ENCODE measurements at regions not wholly inside any gene's neighbourhood (a gene's known extent, or its start where the extent isn't known, plus 50 kb on each side); places are given as distances from the start of the nearest gene placed in this dataset.

DNA sequence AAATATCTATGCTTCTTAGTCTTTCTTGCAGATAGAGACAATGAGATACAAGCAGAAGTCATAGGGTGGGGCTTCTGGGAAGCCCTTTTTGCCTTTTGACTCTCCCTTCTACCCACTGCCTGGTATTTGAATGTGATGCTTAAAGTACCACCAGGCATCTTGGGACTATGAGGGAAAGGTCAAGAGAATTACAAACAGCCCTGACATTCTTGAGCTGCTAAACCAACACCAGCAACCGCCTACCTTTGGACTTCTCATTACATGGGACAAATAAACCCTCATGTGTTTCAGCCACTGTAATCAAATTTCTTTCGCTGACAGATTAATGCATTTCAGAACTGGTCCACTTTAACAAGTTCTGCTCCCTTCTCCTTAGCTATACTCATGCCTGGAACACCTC lies 112.8 kb downstream of the LUZP4 start:
- DNase-seq, result no peak
- Histone ChIP-seq H3K4me3 (ENCODE audit: low read length) (no peak overlapping the region), H3K23ac (ENCODE audit: low read length) (no peak overlapping the region), H3K4ac (ENCODE audit: low read depth, low read length) (no peak overlapping the region), H3K79me1 (ENCODE audit: low read length) (no peaks in the 10 kb centered on the region), H3K27me3 (ENCODE audit: insufficient read depth, low read length, poor library complexity) (no peaks in the 10 kb centered on the region), H2BK15ac (replicated peaks; ENCODE audit: low read depth) (no peak overlapping the region), H4K8ac (ENCODE audit: low read depth, low read length) (no peak overlapping the region), H3K79me2 (ENCODE audit: control insufficient read depth, insufficient read depth, low read length) (no peaks in the 10 kb centered on the region), H3K56ac (ENCODE audit: low read length) (no peak overlapping the region), H2AK5ac (ENCODE audit: low read length) (no peak overlapping the region), H3K4me1 (ENCODE audit: control insufficient read depth, low read depth, low read length) (no peaks in the 10 kb centered on the region), H4K5ac (ENCODE audit: low read length) (no peak overlapping the region), H3K4me2 (ENCODE audit: low read length) (no peak overlapping the region), H3K18ac (ENCODE audit: low read length) (no peak overlapping the region), H3K9ac (ENCODE audit: low read length) (no peak overlapping the region), H2BK120ac (ENCODE audit: low read depth, low read length) (no peak overlapping the region), H3K27ac (ENCODE audit: low read depth, low read length) (no peak overlapping the region), H2BK5ac (ENCODE audit: low read length) (no peak overlapping the region), H3K36me3 (ENCODE audit: control insufficient read depth, insufficient read depth, low read length) (no peaks in the 10 kb centered on the region)
- WGBS (ENCODE audit: extremely low coverage, insufficient coverage, low lambda C conversion rate), result no CpG with 5 or more reads among the region's 2 CpGs

DNA sequence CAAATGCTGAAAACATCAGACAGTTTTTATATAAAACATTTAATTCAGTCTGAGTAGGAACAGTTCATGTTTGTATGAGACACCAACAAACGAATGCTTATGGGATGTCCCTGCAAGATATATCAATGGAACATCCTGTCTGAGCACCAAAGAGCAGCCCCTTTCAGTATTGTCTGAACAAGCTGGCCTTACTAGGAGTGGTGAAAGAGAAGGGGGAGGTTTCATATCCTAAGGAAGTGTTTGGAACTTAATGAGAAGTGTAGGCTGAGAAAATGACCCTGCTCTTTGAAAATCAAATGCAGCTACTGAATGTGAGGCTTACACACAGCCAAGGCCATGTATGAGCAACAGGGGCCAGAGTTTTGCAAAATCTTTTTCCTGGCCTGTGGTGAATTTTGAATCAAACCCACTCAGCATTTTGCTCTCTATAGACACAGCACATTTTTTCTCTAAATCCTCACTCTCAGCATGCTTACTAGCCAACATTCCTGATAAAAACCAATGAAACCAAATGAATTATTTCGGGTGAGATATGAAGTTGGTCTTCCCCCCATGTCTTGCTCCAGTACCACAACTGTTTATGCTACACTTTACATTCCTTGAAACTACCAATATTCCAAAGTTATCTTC lies 119.4 kb downstream of the LUZP4 start:
- no peak overlapping the region for H2AK5ac ChIP-seq (ENCODE audit: low read length)
- no peak for DNase-seq

DNA sequence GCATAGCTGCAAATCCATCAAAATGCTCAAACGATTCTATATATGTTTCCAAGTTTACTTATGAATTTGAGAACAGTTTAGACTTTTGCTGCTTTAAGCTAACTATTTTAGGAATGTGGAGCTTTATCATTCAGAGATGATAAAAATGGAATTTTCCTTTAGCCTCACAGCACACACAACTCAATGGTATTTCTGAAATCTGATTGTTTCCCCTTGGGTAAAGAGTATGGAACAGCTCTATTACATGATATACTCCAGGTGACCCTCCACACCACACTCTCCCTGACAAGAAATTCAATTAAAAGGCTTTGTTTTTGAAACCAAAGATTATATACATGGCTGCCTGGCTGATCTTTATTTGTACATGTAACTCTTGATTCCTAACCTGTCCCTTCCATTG lies 120.0 kb downstream of the LUZP4 start:
- Histone ChIP-seq H3K56ac (ENCODE audit: low read length) (no peak overlapping the region), H2BK15ac (replicated peaks; ENCODE audit: low read depth) (no peak overlapping the region), H3K27ac (ENCODE audit: low read depth, low read length) (no peak overlapping the region), H3K27me3 (ENCODE audit: insufficient read depth, low read length, poor library complexity) (no peaks in the 10 kb centered on the region), H3K79me1 (ENCODE audit: low read length) (no peaks in the 10 kb centered on the region), H3K18ac (ENCODE audit: low read length) (no peak overlapping the region), H4K5ac (ENCODE audit: low read length) (no peak overlapping the region), H3K4me2 (ENCODE audit: low read length) (no peak overlapping the region), H3K79me2 (ENCODE audit: control insufficient read depth, insufficient read depth, low read length) (no peaks in the 10 kb centered on the region), H3K9ac (ENCODE audit: low read length) (no peak overlapping the region), H2BK5ac (ENCODE audit: low read length) (no peak overlapping the region), H3K23ac (ENCODE audit: low read length) (no peak overlapping the region), H4K8ac (ENCODE audit: low read depth, low read length) (no peak overlapping the region), H3K4me3 (ENCODE audit: low read length) (no peak overlapping the region), H2BK120ac (ENCODE audit: low read depth, low read length) (no peak overlapping the region), H3K4me1 (ENCODE audit: control insufficient read depth, low read depth, low read length) (no peaks in the 10 kb centered on the region), H3K4ac (ENCODE audit: low read depth, low read length) (no peak overlapping the region), H2AK5ac (ENCODE audit: low read length) (no peak overlapping the region), H3K36me3 (ENCODE audit: control insufficient read depth, insufficient read depth, low read length) (no peaks in the 10 kb centered on the region)
- no peak for DNase-seq
- no CpG with 5 or more reads among the region's 1 CpG for WGBS (ENCODE audit: extremely low coverage, insufficient coverage, low lambda C conversion rate)

More for the DNA sequence above, 119.4 kb downstream of the LUZP4 start:
- Histone ChIP-seq H4K5ac (ENCODE audit: low read length) (no peak overlapping the region), H3K36me3 (ENCODE audit: control insufficient read depth, insufficient read depth, low read length) (no peaks in the 10 kb centered on the region), H3K27me3 (ENCODE audit: insufficient read depth, low read length, poor library complexity) (no peaks in the 10 kb centered on the region), H3K9ac (ENCODE audit: low read length) (no peak overlapping the region), H3K4ac (ENCODE audit: low read depth, low read length) (no peak overlapping the region), H2BK15ac (replicated peaks; ENCODE audit: low read depth) (no peak overlapping the region), H3K27ac (ENCODE audit: low read depth, low read length) (no peak overlapping the region), H3K4me2 (ENCODE audit: low read length) (no peak overlapping the region), H2BK120ac (ENCODE audit: low read depth, low read length) (no peak overlapping the region), H4K8ac (ENCODE audit: low read depth, low read length) (no peak overlapping the region), H3K79me1 (ENCODE audit: low read length) (no peaks in the 10 kb centered on the region), H3K4me3 (ENCODE audit: low read length) (no peak overlapping the region), H3K56ac (ENCODE audit: low read length) (no peak overlapping the region), H3K18ac (ENCODE audit: low read length) (no peak overlapping the region), H3K4me1 (ENCODE audit: control insufficient read depth, low read depth, low read length) (no peaks in the 10 kb centered on the region), H2BK5ac (ENCODE audit: low read length) (no peak overlapping the region), H3K23ac (ENCODE audit: low read length) (no peak overlapping the region), H3K79me2 (ENCODE audit: control insufficient read depth, insufficient read depth, low read length) (no peaks in the 10 kb centered on the region)
- WGBS (ENCODE audit: extremely low coverage, insufficient coverage, low lambda C conversion rate), result no CpG with 5 or more reads among the region's 2 CpGs

DNA sequence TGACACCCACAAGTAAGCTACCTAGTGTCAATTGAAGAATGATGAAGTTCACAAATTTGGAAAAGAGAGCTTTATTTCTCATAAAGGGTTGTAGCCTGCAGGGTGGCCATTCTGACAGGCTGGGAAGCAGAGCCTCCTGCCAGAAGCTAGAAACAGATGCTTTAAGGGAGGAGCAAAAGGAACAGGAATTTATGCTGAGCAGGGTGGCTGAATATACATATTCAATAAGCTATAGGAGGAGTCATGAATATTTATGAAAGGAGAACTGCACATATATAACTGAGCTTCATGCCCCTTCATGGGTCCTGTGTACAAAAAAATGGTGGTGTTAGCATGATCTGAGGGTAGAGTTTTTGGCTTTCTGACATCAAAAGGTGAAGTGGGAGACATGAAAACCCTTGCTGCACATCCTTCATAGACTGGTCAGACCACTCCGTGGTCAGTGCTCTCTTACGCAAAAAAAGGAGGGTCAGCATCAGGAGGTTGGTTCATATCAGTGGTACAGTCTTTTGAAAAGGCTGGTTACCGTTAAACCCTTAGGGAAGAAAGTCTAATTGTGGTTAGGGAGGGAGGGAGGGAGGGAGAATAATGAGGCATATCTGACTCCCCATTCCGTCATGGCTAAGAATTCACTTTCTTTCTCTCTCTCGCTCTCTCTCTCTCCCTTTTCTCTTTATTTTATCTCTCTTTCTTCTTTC lies 121.4 kb downstream of the LUZP4 start:
- H3K4me3 ChIP-seq (ENCODE audit: low read length), result no peak overlapping the region
- no peaks in the 10 kb centered on the region for H3K27me3 ChIP-seq (ENCODE audit: insufficient read depth, low read length, poor library complexity)
- no peak overlapping the region for H3K9ac ChIP-seq (ENCODE audit: low read length)
- H3K4me1 ChIP-seq (ENCODE audit: control insufficient read depth, low read depth, low read length), result no peaks in the 10 kb centered on the region
- no peak overlapping the region for H4K5ac ChIP-seq (ENCODE audit: low read length)
- H2BK15ac ChIP-seq (replicated peaks; ENCODE audit: low read depth), result no peak overlapping the region
- no peak overlapping the region for H2BK120ac ChIP-seq (ENCODE audit: low read depth, low read length)
- H3K27ac ChIP-seq (ENCODE audit: low read depth, low read length), result no peak overlapping the region
- no peak overlapping the region for H3K18ac ChIP-seq (ENCODE audit: low read length)
- no peak for DNase-seq
- no peak overlapping the region for H3K4me2 ChIP-seq (ENCODE audit: low read length)
- no peak overlapping the region for H3K56ac ChIP-seq (ENCODE audit: low read length)
- H2BK5ac ChIP-seq (ENCODE audit: low read length), result no peak overlapping the region
- no peaks in the 10 kb centered on the region for H3K36me3 ChIP-seq (ENCODE audit: control insufficient read depth, insufficient read depth, low read length)
- H3K4ac ChIP-seq (ENCODE audit: low read depth, low read length), result no peak overlapping the region
- H3K23ac ChIP-seq (ENCODE audit: low read length), result no peak overlapping the region
- no peaks in the 10 kb centered on the region for H3K79me2 ChIP-seq (ENCODE audit: control insufficient read depth, insufficient read depth, low read length)
- no peaks in the 10 kb centered on the region for H3K79me1 ChIP-seq (ENCODE audit: low read length)
- WGBS (ENCODE audit: extremely low coverage, insufficient coverage, low lambda C conversion rate), result no CpG with 5 or more reads among the region's 5 CpGs
- no peak overlapping the region for H2AK5ac ChIP-seq (ENCODE audit: low read length)
- no peak overlapping the region for H4K8ac ChIP-seq (ENCODE audit: low read depth, low read length)

DNA sequence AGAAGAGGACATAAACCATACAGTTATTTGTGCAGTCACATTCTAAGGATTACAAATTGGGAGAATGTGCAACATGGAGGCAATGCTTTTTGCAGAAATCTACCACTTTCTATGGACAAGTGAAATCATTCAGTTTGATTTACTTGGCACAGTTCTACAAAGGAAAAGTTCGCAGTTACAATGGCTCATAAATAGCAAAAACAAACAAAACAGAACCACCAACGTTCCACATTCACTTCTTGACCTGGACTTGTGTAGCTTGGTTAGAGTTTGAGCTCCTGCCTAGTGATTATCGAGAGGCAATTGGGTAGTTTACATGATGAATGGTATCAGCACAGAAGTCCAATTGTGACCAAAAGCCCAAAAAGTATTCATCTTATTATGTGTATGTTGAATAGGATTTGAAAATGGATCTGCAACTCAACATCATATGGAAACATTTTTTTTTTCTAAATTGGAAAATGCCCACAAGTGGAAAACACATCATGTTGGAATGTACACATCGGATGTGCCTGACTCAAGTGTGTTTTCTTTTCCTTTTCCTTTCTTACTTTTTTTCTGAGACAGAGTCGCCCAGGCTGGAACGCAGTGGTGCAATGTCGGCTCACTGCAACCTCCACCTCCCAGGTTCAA lies 123.8 kb downstream of the LUZP4 start:
- H3K27ac ChIP-seq (ENCODE audit: low read depth, low read length), result no peak overlapping the region
- DNase-seq, result no peak
- H2BK5ac ChIP-seq (ENCODE audit: low read length), result no peak overlapping the region
- no peak overlapping the region for H3K9ac ChIP-seq (ENCODE audit: low read length)
- no peak overlapping the region for H2BK120ac ChIP-seq (ENCODE audit: low read depth, low read length)
- H3K4me1 ChIP-seq (ENCODE audit: control insufficient read depth, low read depth, low read length), result no peaks in the 10 kb centered on the region
- H2BK15ac ChIP-seq (replicated peaks; ENCODE audit: low read depth), result no peak overlapping the region
- no peaks in the 10 kb centered on the region for H3K36me3 ChIP-seq (ENCODE audit: control insufficient read depth, insufficient read depth, low read length)
- H3K27me3 ChIP-seq (ENCODE audit: insufficient read depth, low read length, poor library complexity), result no peaks in the 10 kb centered on the region
- no peak overlapping the region for H3K56ac ChIP-seq (ENCODE audit: low read length)
- no peak overlapping the region for H4K8ac ChIP-seq (ENCODE audit: low read depth, low read length)
- no peak overlapping the region for H4K5ac ChIP-seq (ENCODE audit: low read length)
- H3K79me2 ChIP-seq (ENCODE audit: control insufficient read depth, insufficient read depth, low read length), result no peaks in the 10 kb centered on the region
- H3K23ac ChIP-seq (ENCODE audit: low read length), result no peak overlapping the region
- no CpG with 5 or more reads among the region's 7 CpGs for WGBS (ENCODE audit: extremely low coverage, insufficient coverage, low lambda C conversion rate)
- H3K4ac ChIP-seq (ENCODE audit: low read depth, low read length), result no peak overlapping the region
- H3K79me1 ChIP-seq (ENCODE audit: low read length), result no peaks in the 10 kb centered on the region
- no peak overlapping the region for H3K4me2 ChIP-seq (ENCODE audit: low read length)
- H2AK5ac ChIP-seq (ENCODE audit: low read length), result no peak overlapping the region
- H3K4me3 ChIP-seq (ENCODE audit: low read length), result no peak overlapping the region
- no peak overlapping the region for H3K18ac ChIP-seq (ENCODE audit: low read length)

All from mesendoderm (in vitro differentiated cells).